ENCODE measurements at regions not wholly inside any gene's neighbourhood (a gene's known extent, or its start where the extent isn't known, plus 50 kb on each side); places are given as distances from the start of the nearest gene placed in this dataset.
"Not testable (repeated sequence)": the region's sequence is repeated elsewhere in the genome, so short reads cannot be mapped to it uniquely, and the experiment has no call there.

GRCh38 chr9:135391759-135392158, 87.8 kb upstream of the PPP1R26 start:
- no peak for DNase-seq

- no peak for DNase-seq
Measured at GRCh38 chr9:135392511-135392910, 87.1 kb upstream of the PPP1R26 start.

GRCh38 chr9:135394131-135394530, 85.5 kb upstream of the PPP1R26 start:
- DNase-seq = no peak

- DNase-seq = no peak
Measured at GRCh38 chr9:135394699-135395645, 84.6 kb upstream of the PPP1R26 start.

- no peak for DNase-seq
Measured at GRCh38 chr9:135397142-135397541, 82.4 kb upstream of the PPP1R26 start.

- no peak for DNase-seq
Measured at GRCh38 chr9:135399000-135399649, 80.5 kb upstream of the PPP1R26 start.

GRCh38 chr9:135400496-135400895, 79.1 kb upstream of the PPP1R26 start:
- no peak for DNase-seq

GRCh38 chr9:135401218-135401617, 78.4 kb upstream of the PPP1R26 start:
- DNase-seq = no peak

- DNase-seq = no peak
Measured at GRCh38 chr9:135402048-135402738, 77.4 kb upstream of the PPP1R26 start.

- no peak for DNase-seq
Measured at GRCh38 chr9:135402739-135403695, 76.6 kb upstream of the PPP1R26 start.

GRCh38 chr9:135403733-135404450, 75.7 kb upstream of the PPP1R26 start:
- DNase-seq = no peak

GRCh38 chr9:135404451-135405144, 75.0 kb upstream of the PPP1R26 start:
- DNase-seq = no peak

GRCh38 chr9:135405145-135405464, 74.5 kb upstream of the PPP1R26 start:
- DNase-seq = not testable (repeated sequence)

- no peak for DNase-seq
Measured at GRCh38 chr9:135408476-135409254, 70.9 kb upstream of the PPP1R26 start.

GRCh38 chr9:135409286-135410200, 70.0 kb upstream of the PPP1R26 start:
- DNase-seq = no peak

- DNase-seq = no peak
Measured at GRCh38 chr9:135410421-135410820, 69.2 kb upstream of the PPP1R26 start.

- no peak for DNase-seq
Measured at GRCh38 chr9:135410831-135411473, 68.6 kb upstream of the PPP1R26 start.

GRCh38 chr9:135411605-135412004, 68.0 kb upstream of the PPP1R26 start:
- not testable (repeated sequence) for DNase-seq

Measured in NCI-H524 (cell line).